H1 (cell line): ENCODE measurements at regions not wholly inside any gene's neighbourhood (a gene's known extent, or its start where the extent isn't known, plus 50 kb on each side); places are given as distances from the start of the nearest gene placed in this dataset.

ENCODE experiments used
- EP300 ChIP-seq, 2 experiments: IDR thresholded peaks; 1 replicate in 1 of 2; 2 replicates in 1 of 2; pipeline ENCODE4 v1.6.1; 2011 to 2012; ENCODE audit warnings: low read depth in 2 of 2, low read length in 2 of 2, mild to moderate bottlenecking in 2 of 2, borderline replicate concordance in 1 of 2, inconsistent platforms in 1 of 2, moderate library complexity in 1 of 2
- SIN3A ChIP-seq, 2 experiments: IDR thresholded peaks in 1 of 2; conservative IDR thresholded peaks in 1 of 2; 2 replicates each; pipeline ENCODE4 v1.6.1; 2011 to 2012; ENCODE audit warnings: low read length in 2 of 2, improper control_type of control experiment in 1 of 2, low read depth in 1 of 2, mild to moderate bottlenecking in 1 of 2

GRCh38 chrX:56125946-56126345, 106.2 kb upstream of the KLF8 start (continued):
- TF ChIP-seq EP300 (IDR thresholded peaks at IDR 0.05; ENCODE audit: borderline replicate concordance in 1 of 2, low read depth in 2 of 2, low read length in 2 of 2) (no peak), SIN3A (conservative IDR thresholded peaks at IDR 0.05 in 1 of 2, IDR thresholded peaks at IDR 0.05 in 1 of 2; ENCODE audit: low read depth in 1 of 2, low read length in 2 of 2) (no peak)
